ENCODE measurements at regions not wholly inside any gene's neighbourhood (a gene's known extent, or its start where the extent isn't known, plus 50 kb on each side); places are given as distances from the start of the nearest gene placed in this dataset.

- TF ChIP-seq FOXM1 (IDR thresholded peaks at IDR 0.05; ENCODE audit: borderline replicate concordance, low read depth), result no peak
- no peak for TF ChIP-seq EP300 (IDR thresholded peaks at IDR 0.05; ENCODE audit: borderline replicate concordance)
- TF ChIP-seq NFIC (IDR thresholded peaks at IDR 0.05), result no peak
- TF ChIP-seq RAD21 (IDR thresholded peaks at IDR 0.05; ENCODE audit: low read depth), result no peak
- no peak for TF ChIP-seq ZBTB7A (IDR thresholded peaks at IDR 0.05; ENCODE audit: low read depth)
- TF ChIP-seq CEBPB (IDR thresholded peaks at IDR 0.05), result no peak
- no peak for TF ChIP-seq REST (IDR thresholded peaks at IDR 0.05; ENCODE audit: low read depth)
- no peak for TF ChIP-seq MAX (IDR thresholded peaks at IDR 0.05)
Observed at GRCh38 chr12:25713264-25713663, 160.2 kb upstream of the LMNTD1 start.

GRCh38 chr12:25714198-25714984, 161.3 kb upstream of the LMNTD1 start:
- TF ChIP-seq EGR1 (IDR thresholded peaks at IDR 0.05) (no peak), NFIC (IDR thresholded peaks at IDR 0.05) (no peak), YY1 (IDR thresholded peaks at IDR 0.05; ENCODE audit: low read depth) (no peak), MAX (IDR thresholded peaks at IDR 0.05) (no peak), ZBTB7A (IDR thresholded peaks at IDR 0.05; ENCODE audit: low read depth) (no peak), REST (IDR thresholded peaks at IDR 0.05; ENCODE audit: low read depth) (no peak), CREB1 (IDR thresholded peaks at IDR 0.05; ENCODE audit: low read depth) (no peak), RAD21 (IDR thresholded peaks at IDR 0.05; ENCODE audit: low read depth) (no peak), CEBPB (IDR thresholded peaks at IDR 0.05) (no peak), TAF1 (IDR thresholded peaks at IDR 0.05; ENCODE audit: low read depth) (no peak)

GRCh38 chr12:25715102-25715501, 162.0 kb upstream of the LMNTD1 start:
- TF ChIP-seq NFIC (IDR thresholded peaks at IDR 0.05), result no peak
- TF ChIP-seq MAX (IDR thresholded peaks at IDR 0.05), result no peak
- no peak for TF ChIP-seq EGR1 (IDR thresholded peaks at IDR 0.05)
- TF ChIP-seq RAD21 (IDR thresholded peaks at IDR 0.05; ENCODE audit: low read depth), result no peak
- no peak for TF ChIP-seq USF1 (IDR thresholded peaks at IDR 0.05)

- no peak for TF ChIP-seq EGR1 (IDR thresholded peaks at IDR 0.05)
- no peak for TF ChIP-seq CREB1 (IDR thresholded peaks at IDR 0.05; ENCODE audit: low read depth)
- no peak for TF ChIP-seq ZBTB7A (IDR thresholded peaks at IDR 0.05; ENCODE audit: low read depth)
- TF ChIP-seq RAD21 (IDR thresholded peaks at IDR 0.05; ENCODE audit: low read depth), result no peak
Observed at GRCh38 chr12:25716842-25717241, 163.8 kb upstream of the LMNTD1 start.

- TF ChIP-seq REST (IDR thresholded peaks at IDR 0.05; ENCODE audit: low read depth) (no peak), RAD21 (IDR thresholded peaks at IDR 0.05; ENCODE audit: low read depth) (no peak), YY1 (IDR thresholded peaks at IDR 0.05; ENCODE audit: low read depth) (no peak), EGR1 (IDR thresholded peaks at IDR 0.05) (no peak), EP300 (IDR thresholded peaks at IDR 0.05; ENCODE audit: borderline replicate concordance) (no peak), TEAD4 (IDR thresholded peaks at IDR 0.05) (no peak), TCF12 (IDR thresholded peaks at IDR 0.05; ENCODE audit: low read depth) (no peak)
Observed at GRCh38 chr12:25717552-25717951, 164.5 kb upstream of the LMNTD1 start.
